ENCODE measurements at regions not wholly inside any gene's neighbourhood (a gene's known extent, or its start where the extent isn't known, plus 50 kb on each side); places are given as distances from the start of the nearest gene placed in this dataset.

GRCh38 chr16:73711406-73712080, 585.1 kb upstream of the PSMD7 start:
- H3K36me3 Mint-ChIP-seq (ENCODE audit: low read depth), result no peaks in the 10 kb centered on the region
- DNase-seq (no peak), ATAC-seq (no peak)
- CTCF ChIA-PET, result no interaction called here
- POLR2A ChIA-PET, result no interaction called here
- H3K27ac Mint-ChIP-seq, result no peak overlapping the region
- H3K4me1 Mint-ChIP-seq (ENCODE audit: low read depth), result no peaks in the 10 kb centered on the region
- no peak overlapping the region for H3K4me3 Mint-ChIP-seq
- no peaks in the 10 kb centered on the region for H3K9me3 Mint-ChIP-seq (ENCODE audit: insufficient read depth)
- no peaks in the 10 kb centered on the region for H3K27me3 Mint-ChIP-seq (ENCODE audit: low read depth)

GRCh38 chr16:73710526-73710925, 586.1 kb upstream of the PSMD7 start:
- CTCF ChIA-PET, result no interaction called here
- POLR2A ChIA-PET, result no interaction called here
- Mint-ChIP-seq H3K4me3 (no peak overlapping the region), H3K9me3 (ENCODE audit: insufficient read depth) (no peaks in the 10 kb centered on the region), H3K4me1 (ENCODE audit: low read depth) (no peaks in the 10 kb centered on the region), H3K36me3 (ENCODE audit: low read depth) (no peaks in the 10 kb centered on the region), H3K27ac (no peak overlapping the region), H3K27me3 (ENCODE audit: low read depth) (no peaks in the 10 kb centered on the region)
- ATAC-seq (no peak), DNase-seq (no peak)

GRCh38 chr16:73707863-73708262, 588.8 kb upstream of the PSMD7 start:
- CTCF ChIA-PET, result no interaction called here
- no peak for DNase-seq

GRCh38 chr16:73703891-73704290, 592.7 kb upstream of the PSMD7 start:
- no peaks in the 10 kb centered on the region for H3K9me3 Mint-ChIP-seq (ENCODE audit: insufficient read depth)
- no peak for ATAC-seq
- H3K4me1 Mint-ChIP-seq (ENCODE audit: low read depth), result no peaks in the 10 kb centered on the region
- POLR2A ChIA-PET, result no interaction called here
- H3K36me3 Mint-ChIP-seq (ENCODE audit: low read depth), result no peaks in the 10 kb centered on the region
- no peaks in the 10 kb centered on the region for H3K27me3 Mint-ChIP-seq (ENCODE audit: low read depth)
- no peak for DNase-seq
- CTCF ChIA-PET, result no interaction called here
- no peak overlapping the region for H3K4me3 Mint-ChIP-seq
- no peak overlapping the region for H3K27ac Mint-ChIP-seq

More at GRCh38 chr16:73707863-73708262, 588.8 kb upstream of the PSMD7 start:
- H3K9me3 Mint-ChIP-seq (ENCODE audit: insufficient read depth), result no peaks in the 10 kb centered on the region
- no peak for ATAC-seq
- H3K27ac Mint-ChIP-seq, result no peak overlapping the region
- H3K27me3 Mint-ChIP-seq (ENCODE audit: low read depth), result no peaks in the 10 kb centered on the region
- POLR2A ChIA-PET, result no interaction called here
- H3K36me3 Mint-ChIP-seq (ENCODE audit: low read depth), result no peaks in the 10 kb centered on the region
- no peaks in the 10 kb centered on the region for H3K4me1 Mint-ChIP-seq (ENCODE audit: low read depth)
- H3K4me3 Mint-ChIP-seq, result no peak overlapping the region

GRCh38 chr16:73697336-73697735, 599.3 kb upstream of the PSMD7 start:
- POLR2A ChIA-PET, result no interaction called here
- ATAC-seq (no peak), DNase-seq (no peak)

GRCh38 chr16:73692861-73693260, 603.8 kb upstream of the PSMD7 start:
- Mint-ChIP-seq H3K27me3 (ENCODE audit: low read depth) (no peaks in the 10 kb centered on the region), H3K36me3 (ENCODE audit: low read depth) (no peaks in the 10 kb centered on the region), H3K4me3 (no peak overlapping the region), H3K9me3 (ENCODE audit: insufficient read depth) (no peaks in the 10 kb centered on the region), H3K4me1 (ENCODE audit: low read depth) (no peaks in the 10 kb centered on the region), H3K27ac (no peak overlapping the region)
- no peak for DNase-seq
- ATAC-seq, result no peak
- CTCF ChIA-PET, result no interaction called here
- POLR2A ChIA-PET, result no interaction called here

More at GRCh38 chr16:73697336-73697735, 599.3 kb upstream of the PSMD7 start:
- Mint-ChIP-seq H3K4me1 (ENCODE audit: low read depth) (no peaks in the 10 kb centered on the region), H3K27ac (no peak overlapping the region), H3K36me3 (ENCODE audit: low read depth) (no peaks in the 10 kb centered on the region), H3K9me3 (ENCODE audit: insufficient read depth) (no peaks in the 10 kb centered on the region), H3K27me3 (ENCODE audit: low read depth) (no peaks in the 10 kb centered on the region), H3K4me3 (no peak overlapping the region)
- CTCF ChIA-PET, result no interaction called here

- no peaks in the 10 kb centered on the region for H3K4me1 Mint-ChIP-seq (ENCODE audit: low read depth)
- ChIA-PET CTCF (no interaction called here), POLR2A (no interaction called here)
- no peaks in the 10 kb centered on the region for H3K36me3 Mint-ChIP-seq (ENCODE audit: low read depth)
- H3K9me3 Mint-ChIP-seq (ENCODE audit: insufficient read depth), result no peaks in the 10 kb centered on the region
- no peak overlapping the region for H3K4me3 Mint-ChIP-seq
- no peaks in the 10 kb centered on the region for H3K27me3 Mint-ChIP-seq (ENCODE audit: low read depth)
- no peak for ATAC-seq
- H3K27ac Mint-ChIP-seq, result no peak overlapping the region
- DNase-seq, result no peak
These were observed 612.8 kb upstream of the PSMD7 start for GRCh38 chr16:73683804-73684203.

- Mint-ChIP-seq H3K27me3 (ENCODE audit: low read depth) (no peaks in the 10 kb centered on the region), H3K36me3 (ENCODE audit: low read depth) (no peaks in the 10 kb centered on the region), H3K9me3 (ENCODE audit: insufficient read depth) (peaks cover 8% of the 10 kb centered on the region), H3K4me3 (no peak overlapping the region), H3K4me1 (ENCODE audit: low read depth) (no peaks in the 10 kb centered on the region), H3K27ac (no peak overlapping the region)
- ChIA-PET POLR2A (no interaction called here), CTCF (no interaction called here)
- ATAC-seq, result no peak
- no peak for DNase-seq
These were observed 624.2 kb upstream of the ZFHX3 start for GRCh38 chr16:73672135-73672534.

GRCh38 chr16:73670836-73671820, 623.2 kb upstream of the ZFHX3 start:
- ChIA-PET POLR2A (no interaction called here), CTCF (no interaction called here)
- no peak overlapping the region for H3K4me3 Mint-ChIP-seq
- H3K4me1 Mint-ChIP-seq (ENCODE audit: low read depth), result no peaks in the 10 kb centered on the region
- no peak for DNase-seq
- ATAC-seq, result no peak
- no peaks in the 10 kb centered on the region for H3K36me3 Mint-ChIP-seq (ENCODE audit: low read depth)
- no peak overlapping the region for H3K27ac Mint-ChIP-seq
- peaks cover 8% of the 10 kb centered on the region for H3K9me3 Mint-ChIP-seq (ENCODE audit: insufficient read depth)
- no peaks in the 10 kb centered on the region for H3K27me3 Mint-ChIP-seq (ENCODE audit: low read depth)

GRCh38 chr16:73669535-73670274, 621.8 kb upstream of the ZFHX3 start:
- ATAC-seq, result no peak
- H3K27ac Mint-ChIP-seq, result no peak overlapping the region
- no peak overlapping the region for H3K4me3 Mint-ChIP-seq
- H3K4me1 Mint-ChIP-seq (ENCODE audit: low read depth), result no peaks in the 10 kb centered on the region
- H3K36me3 Mint-ChIP-seq (ENCODE audit: low read depth), result no peaks in the 10 kb centered on the region
- no peaks in the 10 kb centered on the region for H3K27me3 Mint-ChIP-seq (ENCODE audit: low read depth)
- peaks cover 3% of the 10 kb centered on the region for H3K9me3 Mint-ChIP-seq (ENCODE audit: insufficient read depth)
- ChIA-PET CTCF (no interaction called here), POLR2A (no interaction called here)
- DNase-seq, result no peak

GRCh38 chr16:73663720-73664119, 615.8 kb upstream of the ZFHX3 start:
- ChIA-PET POLR2A (no interaction called here), CTCF (no interaction called here)
- H3K27me3 Mint-ChIP-seq (ENCODE audit: low read depth), result no peaks in the 10 kb centered on the region
- no peaks in the 10 kb centered on the region for H3K4me1 Mint-ChIP-seq (ENCODE audit: low read depth)
- no peak for DNase-seq
- peaks cover 3% of the 10 kb centered on the region for H3K9me3 Mint-ChIP-seq (ENCODE audit: insufficient read depth)
- no peaks in the 10 kb centered on the region for H3K36me3 Mint-ChIP-seq (ENCODE audit: low read depth)
- H3K4me3 Mint-ChIP-seq, result no peak overlapping the region
- ATAC-seq, result no peak
- no peak overlapping the region for H3K27ac Mint-ChIP-seq

- DNase-seq (no peak), ATAC-seq (no peak)
- CTCF ChIA-PET, result no interaction called here
- Mint-ChIP-seq H3K9me3 (ENCODE audit: insufficient read depth) (peaks cover 10% of the 10 kb centered on the region), H3K4me1 (ENCODE audit: low read depth) (no peaks in the 10 kb centered on the region), H3K36me3 (ENCODE audit: low read depth) (no peaks in the 10 kb centered on the region), H3K27ac (no peak overlapping the region), H3K4me3 (no peak overlapping the region), H3K27me3 (ENCODE audit: low read depth) (no peaks in the 10 kb centered on the region)
- POLR2A ChIA-PET, result no interaction called here
These were observed 588.3 kb upstream of the ZFHX3 start for GRCh38 chr16:73636196-73636595.
